Endothelial cell of umbilical vein (primary cell): ENCODE measurements at regions not wholly inside any gene's neighbourhood (a gene's known extent, or its start where the extent isn't known, plus 50 kb on each side); places are given as distances from the start of the nearest gene placed in this dataset.

Experiments used
- EZH2 ChIP-seq: IDR thresholded peaks from 2 replicates; pipeline ENCODE4 v1.6.1; 2012; ENCODE audit warnings: borderline replicate concordance, low read depth, mild to moderate bottlenecking, moderate library complexity, low read length, inconsistent platforms; ENCODE audit not compliant: severe bottlenecking
- POLR2A ChIP-seq: IDR thresholded peaks from 2 replicates; pipeline ENCODE4 v1.6.1; 2012; ENCODE audit warnings: low read depth, mild to moderate bottlenecking, control low read depth, low read length
- POLR2AphosphoS5 ChIP-seq: IDR thresholded peaks from 2 replicates; pipeline ENCODE4 v1.6.1; 2012; ENCODE audit warnings: low read depth, mild to moderate bottlenecking, control low read depth, low read length, moderate library complexity; ENCODE audit not compliant: insufficient read depth
- TF ChIP-seq, protein P1 (sequence below), 2 donors: IDR thresholded peaks; 1 replicate in 1 of 2; 2 replicates in 1 of 2; pipeline ENCODE4 v1.5.1; 2011; ENCODE audit warnings: low read length in 2 of 2, mild to moderate bottlenecking in 2 of 2, moderate library complexity in 2 of 2, control low read depth in 1 of 2, inconsistent platforms in 1 of 2, low read depth in 1 of 2; ENCODE audit not compliant: insufficient read depth in 1 of 2; ENCODE audit errors: extremely low read depth in 1 of 2

DNA sequence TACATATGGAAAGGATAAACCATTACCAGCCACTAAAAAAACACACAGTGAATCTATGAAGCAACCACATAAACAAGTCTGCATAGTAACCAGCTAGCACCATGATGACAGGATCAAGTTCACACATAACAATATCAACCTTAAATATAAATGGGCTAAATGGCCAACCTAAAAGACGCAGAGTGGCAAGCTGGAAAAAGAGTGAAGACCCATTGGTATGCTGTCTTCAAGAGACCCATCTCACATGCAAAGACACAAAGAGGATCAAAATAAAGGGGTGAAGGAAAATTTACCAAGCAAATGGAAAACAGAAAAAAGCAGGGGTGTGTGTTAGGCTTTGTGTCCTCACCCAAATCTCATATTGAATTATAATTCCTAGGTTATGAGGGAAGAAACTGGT, 909.2 kb downstream of the EPHA7 start:
- TF ChIP-seq, protein P1, sequence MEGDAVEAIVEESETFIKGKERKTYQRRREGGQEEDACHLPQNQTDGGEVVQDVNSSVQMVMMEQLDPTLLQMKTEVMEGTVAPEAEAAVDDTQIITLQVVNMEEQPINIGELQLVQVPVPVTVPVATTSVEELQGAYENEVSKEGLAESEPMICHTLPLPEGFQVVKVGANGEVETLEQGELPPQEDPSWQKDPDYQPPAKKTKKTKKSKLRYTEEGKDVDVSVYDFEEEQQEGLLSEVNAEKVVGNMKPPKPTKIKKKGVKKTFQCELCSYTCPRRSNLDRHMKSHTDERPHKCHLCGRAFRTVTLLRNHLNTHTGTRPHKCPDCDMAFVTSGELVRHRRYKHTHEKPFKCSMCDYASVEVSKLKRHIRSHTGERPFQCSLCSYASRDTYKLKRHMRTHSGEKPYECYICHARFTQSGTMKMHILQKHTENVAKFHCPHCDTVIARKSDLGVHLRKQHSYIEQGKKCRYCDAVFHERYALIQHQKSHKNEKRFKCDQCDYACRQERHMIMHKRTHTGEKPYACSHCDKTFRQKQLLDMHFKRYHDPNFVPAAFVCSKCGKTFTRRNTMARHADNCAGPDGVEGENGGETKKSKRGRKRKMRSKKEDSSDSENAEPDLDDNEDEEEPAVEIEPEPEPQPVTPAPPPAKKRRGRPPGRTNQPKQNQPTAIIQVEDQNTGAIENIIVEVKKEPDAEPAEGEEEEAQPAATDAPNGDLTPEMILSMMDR (IDR thresholded peaks at IDR 0.05; ENCODE audit: extremely low read depth in 1 of 2, insufficient read depth in 1 of 2, low read depth in 1 of 2, low read length in 2 of 2) = no peak
- no peak for TF ChIP-seq EZH2
- no peak for TF ChIP-seq POLR2A
- no peak for TF ChIP-seq POLR2AphosphoS5
